Mucosa of rectum (tissue), 2 donors: ENCODE measurements at regions not wholly inside any gene's neighbourhood (a gene's known extent, or its start where the extent isn't known, plus 50 kb on each side); places are given as distances from the start of the nearest gene placed in this dataset.

Source experiments
- H3K27ac ChIP-seq, 2 donors: one replicate each; pipeline ENCODE4 v1.7.0; 2013; ENCODE audit warnings: inconsistent platforms in 2 of 2, low read depth in 2 of 2, low read length in 2 of 2
- H3K27me3 ChIP-seq, 2 donors: one replicate each; pipeline ENCODE4 v1.7.0; 2013; ENCODE audit warnings: low read length in 2 of 2; ENCODE audit not compliant: control insufficient read depth in 2 of 2, insufficient read depth in 2 of 2
- H3K36me3 ChIP-seq, 2 donors: one replicate each; pipeline ENCODE4 v1.7.0; 2013; ENCODE audit warnings: low read length in 2 of 2; ENCODE audit not compliant: control insufficient read depth in 2 of 2, insufficient read depth in 2 of 2
- H3K4me1 ChIP-seq, 2 donors: one replicate each; pipeline ENCODE4 v1.7.0; 2013; ENCODE audit warnings: low read length in 2 of 2, mild to moderate bottlenecking in 1 of 2; ENCODE audit not compliant: control insufficient read depth in 2 of 2, insufficient read depth in 2 of 2
- H3K4me3 ChIP-seq, 2 donors: one replicate each; pipeline ENCODE4 v1.7.0; 2013; ENCODE audit warnings: low read length in 2 of 2
- H3K9ac ChIP-seq, 2 donors: one replicate each; pipeline ENCODE4 v1.7.0; 2013; ENCODE audit warnings: low read length in 2 of 2, low read depth in 1 of 2, mild to moderate bottlenecking in 1 of 2
- H3K9me3 ChIP-seq, 2 donors: one replicate each; pipeline ENCODE4 v1.7.0; 2013; ENCODE audit warnings: low read length in 2 of 2; ENCODE audit not compliant: control insufficient read depth in 2 of 2
- donor health status: healthy.
- donor health status: Normal muscosa, but diverticular disease.

DNA sequence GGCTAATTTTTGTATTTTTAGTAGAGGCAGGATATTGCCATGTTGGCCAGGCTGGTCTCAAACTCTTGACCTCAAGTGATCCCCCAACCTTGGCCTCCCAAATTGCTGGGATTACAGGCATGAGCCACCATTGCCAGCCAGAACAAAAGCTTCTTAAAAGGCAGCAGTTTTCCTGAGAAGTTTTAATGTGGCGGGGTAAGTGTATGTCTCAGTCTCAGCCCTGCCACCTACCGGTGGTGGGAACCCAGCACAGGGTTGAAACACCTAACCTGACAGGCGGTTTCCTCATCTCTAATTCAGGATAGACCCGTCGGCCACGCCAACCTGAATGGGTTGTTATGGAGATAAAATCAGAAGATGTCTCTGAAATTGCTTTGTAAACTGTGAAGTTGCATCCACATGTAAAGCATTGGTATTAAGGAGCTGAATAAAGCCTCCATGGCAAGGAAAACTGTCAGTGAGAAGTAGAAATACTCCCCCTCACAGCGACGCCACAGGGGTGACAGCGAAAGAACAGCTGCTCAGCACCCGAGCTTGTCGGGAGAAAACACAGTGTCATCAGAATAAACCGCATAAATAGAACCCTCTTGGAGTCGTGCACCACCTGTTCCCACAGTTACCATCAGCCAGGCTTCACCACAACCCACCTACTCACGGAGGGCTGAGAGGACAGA is 165.9 kb upstream of the NCAM1 start:
- Histone ChIP-seq H3K4me3 (no peak overlapping the region), H3K9me3 (no peaks in the 10 kb centered on the region), H3K4me1 (no peaks in the 10 kb centered on the region)

DNA sequence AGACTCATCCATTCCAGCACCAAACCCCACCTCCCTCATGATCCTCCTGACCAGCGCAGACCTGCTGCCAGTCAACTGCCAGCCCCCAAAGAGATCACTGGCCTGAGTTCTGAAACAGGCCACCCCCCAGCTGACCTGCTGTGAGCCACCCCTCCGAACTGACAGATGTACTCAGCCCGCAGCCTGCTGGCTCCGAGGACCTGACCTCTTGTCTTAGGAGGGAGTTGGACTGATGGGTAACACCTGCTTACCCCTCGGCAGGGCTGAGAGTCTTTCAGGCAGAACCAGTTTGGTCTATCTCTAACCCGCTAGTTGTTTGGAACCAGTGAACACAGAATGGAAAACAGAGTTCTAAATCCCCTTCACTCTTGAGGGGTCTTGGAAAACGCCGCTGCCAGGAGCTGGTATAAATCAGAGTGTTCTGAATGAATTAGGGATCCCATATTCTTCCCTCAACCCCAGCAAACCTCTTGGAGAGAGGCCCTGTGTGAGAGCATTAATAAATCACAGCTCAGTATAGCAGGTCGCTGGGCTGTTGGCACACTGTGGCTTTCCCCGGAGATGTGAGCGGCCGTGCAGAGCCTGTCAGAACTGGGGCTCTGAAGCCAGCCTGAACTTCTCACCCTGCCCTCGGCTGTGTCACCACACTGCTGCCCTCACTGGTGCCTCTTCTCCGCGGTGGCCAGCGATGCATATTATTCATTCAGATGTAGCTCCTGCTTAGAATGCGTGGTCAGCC is 165.1 kb upstream of the NCAM1 start:
- H3K9me3 ChIP-seq = no peaks in the 10 kb centered on the region
- H3K27me3 ChIP-seq = no peaks in the 10 kb centered on the region
- no peak overlapping the region for H3K9ac ChIP-seq
- H3K4me3 ChIP-seq = no peak overlapping the region
- H3K4me1 ChIP-seq = no peaks in the 10 kb centered on the region
- no peaks in the 10 kb centered on the region for H3K36me3 ChIP-seq
- H3K27ac ChIP-seq = no peak overlapping the region

More for the DNA sequence above, 165.9 kb upstream of the NCAM1 start:
- H3K27me3 ChIP-seq = no peaks in the 10 kb centered on the region
- H3K27ac ChIP-seq = no peak overlapping the region
- no peaks in the 10 kb centered on the region for H3K36me3 ChIP-seq
- no peak overlapping the region for H3K9ac ChIP-seq

- no peaks in the 10 kb centered on the region for H3K4me1 ChIP-seq
- H3K27ac ChIP-seq = no peak overlapping the region
Measured at GRCh38 chr11:112797092-112797491, 164.1 kb upstream of the NCAM1 start.

GRCh38 chr11:112797648-112798293 is 163.4 kb upstream of the NCAM1 start:
- no peaks in the 10 kb centered on the region for H3K27me3 ChIP-seq
- no peaks in the 10 kb centered on the region for H3K4me1 ChIP-seq
- no peak overlapping the region for H3K9ac ChIP-seq
- no peaks in the 10 kb centered on the region for H3K9me3 ChIP-seq
- H3K4me3 ChIP-seq = no peak overlapping the region
- no peaks in the 10 kb centered on the region for H3K36me3 ChIP-seq
- no peak overlapping the region for H3K27ac ChIP-seq

More at GRCh38 chr11:112797092-112797491, 164.1 kb upstream of the NCAM1 start:
- Histone ChIP-seq H3K9me3 (no peaks in the 10 kb centered on the region), H3K9ac (no peak overlapping the region), H3K27me3 (no peaks in the 10 kb centered on the region), H3K36me3 (no peaks in the 10 kb centered on the region), H3K4me3 (no peak overlapping the region)

- Histone ChIP-seq H3K9me3 (no peaks in the 10 kb centered on the region), H3K27ac (no peak overlapping the region), H3K4me3 (no peak overlapping the region), H3K4me1 (no peaks in the 10 kb centered on the region), H3K9ac (no peak overlapping the region), H3K27me3 (no peaks in the 10 kb centered on the region), H3K36me3 (no peaks in the 10 kb centered on the region)
Measured at GRCh38 chr11:112801025-112801816, 160.0 kb upstream of the NCAM1 start.

DNA sequence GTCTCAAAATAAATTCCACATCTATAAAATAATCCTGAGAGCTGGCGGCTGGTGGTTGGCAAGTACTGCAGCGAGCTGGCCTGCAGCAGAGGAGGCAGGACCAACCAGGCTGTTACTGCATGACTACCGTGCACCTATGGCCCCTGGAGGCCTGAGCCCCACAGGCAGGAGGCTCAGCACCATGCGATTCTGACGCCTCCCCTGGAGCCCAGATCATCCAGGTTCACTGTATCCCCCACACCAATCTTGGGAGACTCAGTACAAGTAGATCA is 159.5 kb upstream of the NCAM1 start:
- Histone ChIP-seq H3K27ac (no peak overlapping the region), H3K27me3 (no peaks in the 10 kb centered on the region), H3K4me3 (no peak overlapping the region), H3K9me3 (no peaks in the 10 kb centered on the region), H3K4me1 (no peaks in the 10 kb centered on the region), H3K36me3 (no peaks in the 10 kb centered on the region), H3K9ac (no peak overlapping the region)

DNA sequence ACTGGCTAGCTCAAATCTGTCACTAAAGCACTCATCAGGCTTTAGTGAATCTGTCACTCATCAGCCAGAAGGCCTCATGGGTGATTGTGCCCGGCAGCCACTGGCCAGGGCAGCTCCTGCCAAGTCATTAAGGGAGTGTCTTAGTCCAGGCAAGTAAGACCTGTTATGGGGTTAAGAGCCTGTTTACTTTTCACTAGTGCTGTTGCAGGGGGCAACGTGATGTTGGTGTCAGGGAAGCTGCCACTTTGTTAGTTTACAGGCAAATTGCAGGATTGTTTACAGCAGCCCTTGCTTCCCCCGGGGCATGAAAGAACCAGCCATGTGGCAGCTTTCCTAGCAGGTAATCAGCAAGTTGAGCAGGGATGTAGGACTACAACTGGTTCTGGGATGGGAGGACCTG is 155.6 kb upstream of the NCAM1 start:
- no peak overlapping the region for H3K27ac ChIP-seq
- H3K36me3 ChIP-seq = no peaks in the 10 kb centered on the region
- no peaks in the 10 kb centered on the region for H3K9me3 ChIP-seq
- no peak overlapping the region for H3K9ac ChIP-seq
- no peak overlapping the region for H3K4me3 ChIP-seq
- H3K27me3 ChIP-seq = no peaks in the 10 kb centered on the region
- no peaks in the 10 kb centered on the region for H3K4me1 ChIP-seq

- H3K4me3 ChIP-seq = no peak overlapping the region
- no peaks in the 10 kb centered on the region for H3K36me3 ChIP-seq
- no peaks in the 10 kb centered on the region for H3K4me1 ChIP-seq
- H3K9ac ChIP-seq = no peak overlapping the region
- no peaks in the 10 kb centered on the region for H3K9me3 ChIP-seq
- H3K27ac ChIP-seq = no peak overlapping the region
- no peaks in the 10 kb centered on the region for H3K27me3 ChIP-seq
Measured at GRCh38 chr11:112806256-112806655, 155.0 kb upstream of the NCAM1 start.

GRCh38 chr11:112806876-112807275 is 154.3 kb upstream of the NCAM1 start:
- Histone ChIP-seq H3K27ac (no peak overlapping the region), H3K9ac (no peak overlapping the region), H3K27me3 (no peaks in the 10 kb centered on the region), H3K4me1 (no peaks in the 10 kb centered on the region), H3K4me3 (no peak overlapping the region), H3K9me3 (no peaks in the 10 kb centered on the region), H3K36me3 (no peaks in the 10 kb centered on the region)

DNA sequence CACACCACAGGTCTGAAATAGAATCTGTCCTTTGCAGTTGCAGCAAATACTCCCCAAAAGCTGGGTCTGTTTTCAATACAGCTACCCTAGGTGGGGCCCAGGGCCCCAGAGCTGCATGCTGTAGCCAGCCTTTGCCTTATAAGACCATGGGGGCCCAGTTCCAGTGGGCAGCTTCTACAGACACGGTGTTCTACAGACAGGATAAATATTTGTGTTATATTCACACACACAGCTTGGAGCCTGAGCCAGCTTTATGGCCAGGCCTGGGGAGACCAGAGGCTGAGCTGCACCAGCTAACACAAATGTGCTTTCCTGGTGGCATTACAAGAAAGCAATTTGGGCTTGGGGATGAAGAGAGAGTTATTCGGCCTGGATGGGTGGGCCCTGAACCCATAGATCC is 151.8 kb upstream of the NCAM1 start:
- Histone ChIP-seq H3K4me3 (no peak overlapping the region), H3K9ac (no peak overlapping the region), H3K27me3 (no peaks in the 10 kb centered on the region), H3K27ac (no peak overlapping the region), H3K4me1 (no peaks in the 10 kb centered on the region), H3K9me3 (no peaks in the 10 kb centered on the region), H3K36me3 (no peaks in the 10 kb centered on the region)
